ENCODE measurements at regions not wholly inside any gene's neighbourhood (a gene's known extent, or its start where the extent isn't known, plus 50 kb on each side); places are given as distances from the start of the nearest gene placed in this dataset.

DNA sequence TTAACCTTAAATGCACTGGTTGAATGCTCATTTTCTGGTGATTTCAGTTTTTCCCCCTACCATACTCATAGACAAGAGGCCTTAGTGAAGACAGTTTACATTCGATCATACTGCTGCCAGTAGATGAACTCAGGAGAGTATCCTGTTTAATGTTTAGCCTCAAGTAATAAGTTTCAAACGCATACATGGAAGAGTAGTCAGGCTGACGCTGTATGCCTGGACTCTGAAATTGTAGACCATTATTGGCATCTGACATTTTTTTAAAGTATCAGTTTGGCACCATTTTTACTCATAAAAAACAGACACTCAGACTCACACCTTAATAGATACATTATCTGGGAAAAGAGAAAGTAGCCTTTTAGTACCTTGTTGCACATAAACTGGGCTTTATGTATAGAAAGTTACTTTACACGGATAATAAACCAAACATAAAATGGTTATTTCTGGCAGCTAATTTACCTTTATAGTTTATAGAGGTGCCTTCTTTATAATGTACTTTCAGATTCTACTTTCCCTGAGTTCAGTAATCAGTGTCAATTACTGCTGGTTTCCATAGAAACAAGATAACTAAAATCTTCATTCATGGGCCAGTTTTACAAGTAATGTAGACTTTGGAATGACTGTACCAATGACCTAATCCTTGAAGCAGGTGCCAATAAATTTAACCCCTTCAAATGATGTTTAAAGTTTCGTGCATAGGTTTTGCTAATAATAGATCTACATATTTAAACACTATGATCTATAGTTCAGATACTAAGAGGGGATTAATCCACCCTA, 183.8 kb upstream of the ITGA1 start:
- TF ChIP-seq, protein P1, sequence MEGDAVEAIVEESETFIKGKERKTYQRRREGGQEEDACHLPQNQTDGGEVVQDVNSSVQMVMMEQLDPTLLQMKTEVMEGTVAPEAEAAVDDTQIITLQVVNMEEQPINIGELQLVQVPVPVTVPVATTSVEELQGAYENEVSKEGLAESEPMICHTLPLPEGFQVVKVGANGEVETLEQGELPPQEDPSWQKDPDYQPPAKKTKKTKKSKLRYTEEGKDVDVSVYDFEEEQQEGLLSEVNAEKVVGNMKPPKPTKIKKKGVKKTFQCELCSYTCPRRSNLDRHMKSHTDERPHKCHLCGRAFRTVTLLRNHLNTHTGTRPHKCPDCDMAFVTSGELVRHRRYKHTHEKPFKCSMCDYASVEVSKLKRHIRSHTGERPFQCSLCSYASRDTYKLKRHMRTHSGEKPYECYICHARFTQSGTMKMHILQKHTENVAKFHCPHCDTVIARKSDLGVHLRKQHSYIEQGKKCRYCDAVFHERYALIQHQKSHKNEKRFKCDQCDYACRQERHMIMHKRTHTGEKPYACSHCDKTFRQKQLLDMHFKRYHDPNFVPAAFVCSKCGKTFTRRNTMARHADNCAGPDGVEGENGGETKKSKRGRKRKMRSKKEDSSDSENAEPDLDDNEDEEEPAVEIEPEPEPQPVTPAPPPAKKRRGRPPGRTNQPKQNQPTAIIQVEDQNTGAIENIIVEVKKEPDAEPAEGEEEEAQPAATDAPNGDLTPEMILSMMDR (IDR thresholded peaks at IDR 0.05; ENCODE audit: insufficient read depth, low read depth, low read length), result no peak
- no peak for DNase-seq (ENCODE audit: low read depth)
- H3K4me3 ChIP-seq (ENCODE audit: low read depth, low read length), result no peak overlapping the region

DNA sequence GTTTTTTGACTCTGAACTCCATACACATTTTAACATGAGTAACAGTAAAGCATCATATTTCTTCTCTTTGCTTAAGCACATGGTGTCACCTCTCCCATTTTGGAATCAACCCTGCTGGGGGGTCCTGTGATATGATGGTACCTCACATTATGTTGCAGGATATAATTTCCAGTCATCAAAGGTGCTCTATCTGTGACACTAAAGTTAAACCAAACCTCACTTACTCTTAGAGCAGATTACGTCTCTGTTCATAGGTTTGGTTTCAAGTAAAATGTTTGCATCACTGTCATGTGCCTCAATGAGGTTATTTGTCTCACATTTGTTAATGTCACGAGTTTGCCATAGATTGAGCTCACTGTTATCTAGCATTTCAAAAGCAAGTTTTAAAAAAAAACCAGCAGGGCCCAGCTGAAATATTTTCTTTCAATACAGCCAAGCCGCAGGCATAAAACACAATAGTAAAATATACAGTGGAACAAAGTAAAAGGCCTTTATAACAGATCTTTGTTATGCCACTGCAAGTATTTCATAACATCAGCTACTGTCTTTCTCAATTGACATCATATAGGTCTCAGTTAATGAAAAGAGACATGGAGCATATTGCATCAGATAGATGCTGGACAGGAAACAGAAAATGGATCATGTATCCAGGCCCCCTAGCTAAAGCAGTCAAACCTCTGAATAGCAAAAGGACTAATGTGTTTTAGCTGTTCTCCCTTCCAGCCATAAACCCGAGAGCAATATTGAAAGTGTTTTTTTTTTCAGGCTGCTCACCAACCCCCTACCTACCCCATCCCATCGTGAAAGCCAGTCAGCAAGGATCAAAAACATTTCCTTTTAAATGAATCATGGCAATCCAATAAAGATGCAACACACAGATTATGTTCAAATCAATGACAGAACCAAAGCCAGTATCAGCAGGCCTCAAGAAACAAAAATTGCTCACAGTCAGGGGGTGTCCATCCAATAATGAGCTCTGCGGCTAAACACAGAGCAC, 182.1 kb upstream of the ITGA1 start:
- TF ChIP-seq, protein P1 (IDR thresholded peaks at IDR 0.05; ENCODE audit: insufficient read depth, low read depth, low read length), result no peak
- DNase-seq (ENCODE audit: low read depth), result no peak

DNA sequence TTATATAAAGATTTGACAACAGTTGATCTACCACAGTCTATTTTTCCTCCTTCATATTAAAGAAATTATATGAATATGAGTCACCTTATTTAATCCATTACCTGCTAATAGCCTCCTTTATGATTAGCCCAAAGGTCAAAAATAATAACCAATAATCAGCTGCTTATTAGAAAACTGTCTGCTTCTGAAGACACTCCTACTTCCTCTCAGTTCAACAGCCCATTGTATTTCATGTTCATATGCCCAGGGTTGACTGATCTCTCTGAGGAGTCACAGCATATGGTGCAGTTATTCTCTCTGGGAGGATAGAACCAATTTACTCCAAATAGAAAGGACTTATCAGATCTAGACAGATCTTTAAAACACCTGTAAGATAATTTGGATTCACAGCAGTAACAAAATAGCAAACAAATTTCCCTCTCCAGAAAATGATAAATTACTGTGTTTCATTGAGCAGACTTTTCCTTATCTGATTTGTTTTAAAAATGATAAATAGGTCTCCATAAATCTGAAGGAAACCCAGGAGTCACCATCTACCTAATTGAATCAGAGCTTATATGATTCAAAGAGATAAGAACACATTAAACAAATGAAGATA, 180.4 kb upstream of the ITGA1 start:
- no peak overlapping the region for H3K4me3 ChIP-seq (ENCODE audit: low read depth, low read length)
- DNase-seq (ENCODE audit: low read depth), result no peak
- TF ChIP-seq, protein P1 (IDR thresholded peaks at IDR 0.05; ENCODE audit: insufficient read depth, low read depth, low read length), result no peak

More for the DNA sequence above, 182.1 kb upstream of the ITGA1 start:
- no peak overlapping the region for H3K4me3 ChIP-seq (ENCODE audit: low read depth, low read length)

DNA sequence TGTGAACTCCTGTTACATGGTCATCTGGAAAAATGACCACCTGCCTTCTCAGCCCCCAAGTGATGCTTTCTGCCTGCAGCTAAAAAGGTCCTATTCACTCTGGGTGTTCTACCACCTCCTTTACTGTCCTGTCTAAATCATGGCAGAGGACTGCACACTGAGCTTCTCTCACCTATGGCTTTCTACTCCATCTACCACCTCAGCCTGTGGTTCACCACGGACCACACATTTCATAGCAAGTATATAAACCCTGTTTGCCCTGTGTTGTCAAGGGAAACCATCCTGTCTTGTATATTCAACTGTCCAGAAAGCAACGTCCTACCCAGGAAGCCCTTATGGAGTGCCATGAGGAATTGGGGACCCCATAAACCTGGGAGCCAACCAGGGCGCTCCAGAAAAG, 167.4 kb upstream of the ITGA1 start:
- H3K4me3 ChIP-seq (ENCODE audit: low read depth, low read length), result no peak overlapping the region
- DNase-seq (ENCODE audit: low read depth), result no peak
- TF ChIP-seq, protein P1 (IDR thresholded peaks at IDR 0.05; ENCODE audit: insufficient read depth, low read depth, low read length), result no peak

DNA sequence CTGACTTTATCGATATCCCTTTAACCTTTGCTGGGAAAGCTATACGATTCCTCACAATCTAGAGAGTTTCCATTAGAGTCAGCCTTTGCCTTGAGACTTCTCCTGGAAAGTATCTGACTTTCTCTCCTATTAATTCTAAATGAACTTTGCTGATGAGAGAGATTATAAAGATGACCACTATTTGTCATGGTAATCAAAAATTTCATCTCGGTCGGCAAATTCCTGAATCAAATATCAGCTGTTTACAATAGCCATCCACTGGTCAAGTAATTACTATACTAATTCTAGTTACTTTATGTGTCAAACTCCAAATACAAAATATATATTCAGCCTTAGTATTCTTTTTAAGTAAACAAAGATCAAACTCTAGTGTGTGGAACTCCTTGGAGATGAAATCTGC, 164.4 kb upstream of the ITGA1 start:
- no peak overlapping the region for H3K4me3 ChIP-seq (ENCODE audit: low read depth, low read length)
- TF ChIP-seq, protein P1 (IDR thresholded peaks at IDR 0.05; ENCODE audit: insufficient read depth, low read depth, low read length), result no peak

DNA sequence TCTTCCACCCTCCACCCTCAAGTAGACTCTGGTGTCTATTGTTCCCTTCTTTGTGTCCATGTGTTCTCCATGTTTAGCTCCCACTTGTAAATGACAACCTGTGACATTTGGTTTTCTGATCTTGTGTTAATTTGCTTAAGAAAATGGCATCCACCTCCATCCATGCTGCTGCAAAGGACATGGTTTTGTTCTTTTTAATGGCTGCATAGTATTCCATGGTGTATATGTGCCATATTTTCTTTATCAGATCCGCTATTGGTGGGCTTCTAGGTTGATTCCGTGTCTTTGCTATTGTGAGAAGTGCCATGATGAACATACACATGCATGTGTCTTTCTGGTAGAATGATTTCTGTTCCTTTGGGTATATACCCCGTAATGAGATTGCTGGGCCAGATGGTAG, 163.4 kb upstream of the ITGA1 start:
- DNase-seq (ENCODE audit: low read depth), result no peak
- H3K4me3 ChIP-seq (ENCODE audit: low read depth, low read length), result no peak overlapping the region
- TF ChIP-seq, protein P1 (IDR thresholded peaks at IDR 0.05; ENCODE audit: insufficient read depth, low read depth, low read length), result no peak

More for the DNA sequence above, 164.4 kb upstream of the ITGA1 start:
- no peak for DNase-seq (ENCODE audit: low read depth)
